Right ventricle myocardium superior (tissue), 1 donor: ENCODE measurements at regions not wholly inside any gene's neighbourhood (a gene's known extent, or its start where the extent isn't known, plus 50 kb on each side); places are given as distances from the start of the nearest gene placed in this dataset.
A peak's percentile ranks its signal among the peaks of the same experiment; 100 is the strongest.

ENCODE experiments used
- ATAC-seq: fragments of 200-7000 bp; cut with Tn5 transposase; one replicate; pipeline ENCODE4 v1.9.1; 2020; ENCODE audit warnings: mild to moderate bottlenecking; ENCODE audit not compliant: poor library complexity
- DNase-seq: peaks from one replicate; pipeline ENCODE4 v3.0.0-alpha.2; 2020
- intact Hi-C: fragments of 100-400 bp; cut with DNase I; formaldehyde crosslinking; loops from one replicate; pipeline ENCODE4 v1.11.2; 2022
- donor health status: DM: no; HTN: yes; CAD: no; lungs with severe emphysema.

GRCh38 chr5:13276156-13276555 lies 668.3 kb downstream of the DNAH5 start:
- no peak for ATAC-seq
- intact Hi-C loops = no loop called here
- DNase-seq = no peak

GRCh38 chr5:13263701-13264100 lies 680.8 kb downstream of the DNAH5 start:
- DNase-seq (no peak), ATAC-seq (no peak)

GRCh38 chr5:13253111-13253510 lies 691.4 kb downstream of the DNAH5 start:
- intact Hi-C loops = no loop called here

More at GRCh38 chr5:13263701-13264100, 680.8 kb downstream of the DNAH5 start:
- intact Hi-C loops = no loop called here

GRCh38 chr5:13252699-13253098 lies 691.8 kb downstream of the DNAH5 start:
- ATAC-seq = no peak
- intact Hi-C loops = no loop called here
- DNase-seq = no peak

More at GRCh38 chr5:13253111-13253510, 691.4 kb downstream of the DNAH5 start:
- DNase-seq (no peak), ATAC-seq (no peak)

GRCh38 chr5:13251623-13252376 lies 692.7 kb downstream of the DNAH5 start:
- DNase-seq (peak; percentile 43), ATAC-seq (peak; percentile 57)
- intact Hi-C loops = no loop called here

GRCh38 chr5:13250464-13251291 lies 693.8 kb downstream of the DNAH5 start:
- intact Hi-C loops = no loop called here
- ATAC-seq = no peak
- no peak for DNase-seq

GRCh38 chr5:13249854-13250253 lies 694.6 kb downstream of the DNAH5 start:
- ATAC-seq (no peak), DNase-seq (no peak)
- intact Hi-C loops = no loop called here

GRCh38 chr5:13248253-13248652 lies 696.2 kb downstream of the DNAH5 start:
- no peak for DNase-seq
- intact Hi-C loops = no loop called here
- no peak for ATAC-seq

GRCh38 chr5:13246053-13246452 lies 698.4 kb downstream of the DNAH5 start:
- DNase-seq (no peak), ATAC-seq (no peak)
- intact Hi-C loops = no loop called here

- ATAC-seq (no peak), DNase-seq (no peak)
- intact Hi-C loops = no loop called here
Observed at GRCh38 chr5:13244151-13244550, 700.3 kb downstream of the DNAH5 start.

- intact Hi-C loops = no loop called here
- DNase-seq (no peak), ATAC-seq (no peak)
Observed at GRCh38 chr5:13227513-13227912, 717.0 kb downstream of the DNAH5 start.

- intact Hi-C loops = no loop called here
- ATAC-seq (no peak), DNase-seq (no peak)
Observed at GRCh38 chr5:13218518-13218917, 726.0 kb downstream of the DNAH5 start.

GRCh38 chr5:13217636-13218035 lies 726.9 kb downstream of the DNAH5 start:
- DNase-seq = no peak
- intact Hi-C loops = no loop called here
- no peak for ATAC-seq

GRCh38 chr5:13215806-13216205 lies 728.7 kb downstream of the DNAH5 start:
- ATAC-seq (no peak), DNase-seq (no peak)
- intact Hi-C loops = no loop called here

- intact Hi-C loops = no loop called here
- ATAC-seq = no peak
- no peak for DNase-seq
Observed at GRCh38 chr5:13215370-13215769, 729.1 kb downstream of the DNAH5 start.

- ATAC-seq (no peak), DNase-seq (no peak)
- intact Hi-C loops = no loop called here
Observed at GRCh38 chr5:13214182-13214581, 730.3 kb downstream of the DNAH5 start.

GRCh38 chr5:13212886-13213285 lies 731.6 kb downstream of the DNAH5 start:
- ATAC-seq (no peak), DNase-seq (no peak)
- intact Hi-C loops = no loop called here

GRCh38 chr5:13211064-13211463 lies 733.4 kb downstream of the DNAH5 start:
- no peak for DNase-seq
- no peak for ATAC-seq
- intact Hi-C loops = no loop called here

- ATAC-seq (no peak), DNase-seq (no peak)
- intact Hi-C loops = no loop called here
Observed at GRCh38 chr5:13207112-13207511, 737.4 kb downstream of the DNAH5 start.

- no peak for DNase-seq
- no peak for ATAC-seq
- intact Hi-C loops = no loop called here
Observed at GRCh38 chr5:13201022-13201421, 743.5 kb downstream of the DNAH5 start.
